Left lung (tissue), 4 donors: ENCODE measurements at regions not wholly inside any gene's neighbourhood (a gene's known extent, or its start where the extent isn't known, plus 50 kb on each side); places are given as distances from the start of the nearest gene placed in this dataset.

Source experiments
- ATAC-seq: fragments of 200-7000 bp; cut with Tn5 transposase; one replicate; pipeline ENCODE4 v1.9.1; 2020; ENCODE audit warnings: moderate library complexity
- DNase-seq, 4 donors: peaks; one replicate each; pipeline ENCODE4 v3.0.0-alpha.2; 2013 to 2020
- H3K27ac ChIP-seq, 2 donors: fragments of 200-600 bp; sonication (generic) in 1 of 2; one replicate each; pipeline versions ENCODE4 v1.5.0 to v1.8.0; 2020 to 2021
- H3K27me3 ChIP-seq, 2 donors: fragments of 200-600 bp; sonication (generic) in 1 of 2; one replicate each; pipeline versions ENCODE4 v1.5.0 to v1.8.0; 2020 to 2021
- H3K36me3 ChIP-seq, 2 donors: fragments of 200-600 bp; sonication (generic) in 1 of 2; one replicate each; pipeline versions ENCODE4 v1.5.0 to v1.8.0; 2020 to 2021
- H3K4me1 ChIP-seq, 2 donors: fragments of 200-600 bp; one replicate each; pipeline ENCODE4 v1.8.0; 2021
- H3K4me3 ChIP-seq, 2 donors: fragments of 200-600 bp; sonication (generic) in 1 of 2; one replicate each; pipeline versions ENCODE4 v1.5.0 to v1.8.0; 2020 to 2021; ENCODE audit warnings: mild to moderate bottlenecking in 1 of 2
- H3K9me3 ChIP-seq, 2 donors: fragments of 200-600 bp; sonication (generic) in 1 of 2; one replicate each; pipeline versions ENCODE4 v1.5.0 to v1.8.0; 2020 to 2021
- CTCF ChIP-seq, 2 donors: fragments of 200-600 bp; sonication (generic) in 1 of 2; IDR thresholded peaks; one replicate each; pipeline versions ENCODE4 v1.5.0 to v1.8.0; 2021; ENCODE audit warnings: antibody characterized with exemption in 2 of 2
- intact Hi-C, 2 donors: fragments of 100-400 bp; cut with DNase I; formaldehyde crosslinking; loops; one replicate each; pipeline versions ENCODE4 v1.11.2 to v1.14.2; 2022
- donor health status: DM: no; HTN: yes; CAD: no.
- donor health status: DM: no; HTN: no; CAD: no.

GRCh38 chr13:63632321-63632720, 2216.7 kb upstream of the PCDH20 start:
- no peak overlapping the region for H3K4me3 ChIP-seq
- no peaks in the 10 kb centered on the region for H3K36me3 ChIP-seq
- TF ChIP-seq CTCF (IDR thresholded peaks at IDR 0.05), result no peak
- H3K9me3 ChIP-seq, result no peaks in the 10 kb centered on the region
- ATAC-seq (no peak), DNase-seq (no peak)
- no peak overlapping the region for H3K27ac ChIP-seq
- intact Hi-C loops, result no loop called here
- H3K27me3 ChIP-seq, result no peaks in the 10 kb centered on the region
- no peaks in the 10 kb centered on the region for H3K4me1 ChIP-seq

- TF ChIP-seq CTCF (IDR thresholded peaks at IDR 0.05), result no peak
- intact Hi-C loops, result no loop called here
Observed at GRCh38 chr13:63631006-63631405, 2215.4 kb upstream of the PCDH20 start.

GRCh38 chr13:63629591-63629990, 2213.9 kb upstream of the PCDH20 start:
- Histone ChIP-seq H3K36me3 (no peaks in the 10 kb centered on the region), H3K27ac (no peak overlapping the region), H3K27me3 (no peaks in the 10 kb centered on the region), H3K9me3 (no peaks in the 10 kb centered on the region), H3K4me3 (no peak overlapping the region), H3K4me1 (no peaks in the 10 kb centered on the region)
- intact Hi-C loops, result no loop called here
- ATAC-seq, result no peak
- TF ChIP-seq CTCF (IDR thresholded peaks at IDR 0.05), result no peak
- peak in 1 of 4 donors; percentile 1 for DNase-seq

More at GRCh38 chr13:63631006-63631405, 2215.4 kb upstream of the PCDH20 start:
- DNase-seq, result no peak
- no peaks in the 10 kb centered on the region for H3K36me3 ChIP-seq
- ATAC-seq, result no peak
- H3K4me1 ChIP-seq, result no peaks in the 10 kb centered on the region
- no peaks in the 10 kb centered on the region for H3K27me3 ChIP-seq
- H3K9me3 ChIP-seq, result no peaks in the 10 kb centered on the region
- H3K4me3 ChIP-seq, result no peak overlapping the region
- no peak overlapping the region for H3K27ac ChIP-seq

- TF ChIP-seq CTCF (IDR thresholded peaks at IDR 0.05), result no peak
- ATAC-seq, result no peak
- intact Hi-C loops, result no loop called here
Observed at GRCh38 chr13:63628310-63628709, 2212.7 kb upstream of the PCDH20 start.

GRCh38 chr13:63625869-63626268, 2210.2 kb upstream of the PCDH20 start:
- no peaks in the 10 kb centered on the region for H3K9me3 ChIP-seq
- DNase-seq (no peak), ATAC-seq (no peak)
- H3K27ac ChIP-seq, result no peak overlapping the region
- intact Hi-C loops, result no loop called here
- H3K27me3 ChIP-seq, result no peaks in the 10 kb centered on the region
- no peak overlapping the region for H3K4me3 ChIP-seq
- no peak for TF ChIP-seq CTCF (IDR thresholded peaks at IDR 0.05)
- no peaks in the 10 kb centered on the region for H3K36me3 ChIP-seq
- no peaks in the 10 kb centered on the region for H3K4me1 ChIP-seq

More at GRCh38 chr13:63628310-63628709, 2212.7 kb upstream of the PCDH20 start:
- no peaks in the 10 kb centered on the region for H3K27me3 ChIP-seq
- H3K9me3 ChIP-seq, result no peaks in the 10 kb centered on the region
- H3K4me3 ChIP-seq, result no peak overlapping the region
- H3K27ac ChIP-seq, result no peak overlapping the region
- no peaks in the 10 kb centered on the region for H3K36me3 ChIP-seq
- DNase-seq, result no peak
- no peaks in the 10 kb centered on the region for H3K4me1 ChIP-seq
